ENCODE measurements at regions not wholly inside any gene's neighbourhood (a gene's known extent, or its start where the extent isn't known, plus 50 kb on each side); places are given as distances from the start of the nearest gene placed in this dataset.

DNA sequence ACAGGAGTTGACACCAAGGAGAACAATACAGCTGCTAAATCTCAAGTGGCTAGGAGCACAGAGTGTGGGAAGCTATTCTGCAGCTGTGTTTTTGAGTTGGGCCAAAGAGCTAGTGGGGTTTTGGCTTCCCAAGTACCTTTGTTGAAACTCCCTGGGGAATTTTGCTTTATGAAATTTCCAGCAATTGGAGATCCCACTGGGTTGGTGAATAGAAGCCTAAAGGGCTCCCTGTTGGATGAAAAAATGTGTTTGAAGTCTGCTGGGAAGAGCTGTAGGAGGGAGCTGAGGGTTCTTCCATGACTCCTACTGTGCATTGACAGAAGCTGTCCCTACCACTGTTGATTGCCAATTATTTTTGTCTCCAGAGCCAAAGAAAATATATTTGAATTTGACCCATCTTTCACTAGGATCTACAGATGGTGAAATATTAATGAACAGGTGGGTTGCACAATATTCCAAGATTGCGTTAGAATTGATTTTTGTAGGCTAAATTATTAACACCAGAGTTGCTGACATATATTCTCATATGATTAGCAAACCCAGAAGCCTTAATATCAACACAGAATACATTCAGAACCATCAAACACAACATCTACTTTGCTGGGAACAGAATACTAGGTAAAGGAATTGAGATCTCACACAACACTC lies 95.4 kb upstream of the CYP1B1 start:
- TF ChIP-seq, protein P1, sequence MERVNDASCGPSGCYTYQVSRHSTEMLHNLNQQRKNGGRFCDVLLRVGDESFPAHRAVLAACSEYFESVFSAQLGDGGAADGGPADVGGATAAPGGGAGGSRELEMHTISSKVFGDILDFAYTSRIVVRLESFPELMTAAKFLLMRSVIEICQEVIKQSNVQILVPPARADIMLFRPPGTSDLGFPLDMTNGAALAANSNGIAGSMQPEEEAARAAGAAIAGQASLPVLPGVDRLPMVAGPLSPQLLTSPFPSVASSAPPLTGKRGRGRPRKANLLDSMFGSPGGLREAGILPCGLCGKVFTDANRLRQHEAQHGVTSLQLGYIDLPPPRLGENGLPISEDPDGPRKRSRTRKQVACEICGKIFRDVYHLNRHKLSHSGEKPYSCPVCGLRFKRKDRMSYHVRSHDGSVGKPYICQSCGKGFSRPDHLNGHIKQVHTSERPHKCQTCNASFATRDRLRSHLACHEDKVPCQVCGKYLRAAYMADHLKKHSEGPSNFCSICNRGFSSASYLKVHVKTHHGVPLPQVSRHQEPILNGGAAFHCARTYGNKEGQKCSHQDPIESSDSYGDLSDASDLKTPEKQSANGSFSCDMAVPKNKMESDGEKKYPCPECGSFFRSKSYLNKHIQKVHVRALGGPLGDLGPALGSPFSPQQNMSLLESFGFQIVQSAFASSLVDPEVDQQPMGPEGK (CRISPR knock-in tag; IDR thresholded peaks at IDR 0.05; ENCODE audit: borderline replicate concordance): no peak
- TF ChIP-seq OSR1 (CRISPR knock-in tag; IDR thresholded peaks at IDR 0.05) (no peak), ZNF565 (CRISPR knock-in tag; conservative IDR thresholded peaks at IDR 0.05; ENCODE audit: low read depth) (no peak), GLIS3 (CRISPR knock-in tag; IDR thresholded peaks at IDR 0.05) (no peak), ZNF70 (CRISPR knock-in tag; IDR thresholded peaks at IDR 0.05) (no peak), CSDC2 (CRISPR knock-in tag; IDR thresholded peaks at IDR 0.05) (no peak), PPARA (CRISPR knock-in tag; IDR thresholded peaks at IDR 0.05; ENCODE audit: borderline replicate concordance) (no peak), ESRRG (CRISPR knock-in tag; IDR thresholded peaks at IDR 0.05) (no peak), TOX (CRISPR knock-in tag; IDR thresholded peaks at IDR 0.05; ENCODE audit: borderline replicate concordance) (no peak)
- TF ChIP-seq, protein P2, sequence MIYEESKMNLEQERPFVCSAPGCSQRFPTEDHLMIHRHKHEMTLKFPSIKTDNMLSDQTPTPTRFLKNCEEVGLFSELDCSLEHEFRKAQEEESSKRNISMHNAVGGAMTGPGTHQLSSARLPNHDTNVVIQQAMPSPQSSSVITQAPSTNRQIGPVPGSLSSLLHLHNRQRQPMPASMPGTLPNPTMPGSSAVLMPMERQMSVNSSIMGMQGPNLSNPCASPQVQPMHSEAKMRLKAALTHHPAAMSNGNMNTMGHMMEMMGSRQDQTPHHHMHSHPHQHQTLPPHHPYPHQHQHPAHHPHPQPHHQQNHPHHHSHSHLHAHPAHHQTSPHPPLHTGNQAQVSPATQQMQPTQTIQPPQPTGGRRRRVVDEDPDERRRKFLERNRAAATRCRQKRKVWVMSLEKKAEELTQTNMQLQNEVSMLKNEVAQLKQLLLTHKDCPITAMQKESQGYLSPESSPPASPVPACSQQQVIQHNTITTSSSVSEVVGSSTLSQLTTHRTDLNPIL (CRISPR knock-in tag; IDR thresholded peaks at IDR 0.05; ENCODE audit: low read depth): no peak

All from SK-N-SH treated with all-trans-retinoic acid at 6 μM for 48 hours (cell line).